Superior temporal gyrus (tissue), 1 donor: ENCODE measurements at regions not wholly inside any gene's neighbourhood (a gene's known extent, or its start where the extent isn't known, plus 50 kb on each side); places are given as distances from the start of the nearest gene placed in this dataset.

Experiments
- DNase-seq: peaks from one replicate; pipeline ENCODE4 v3.0.0-alpha.2; 2016; ENCODE audit errors: extremely low spot score

DNA sequence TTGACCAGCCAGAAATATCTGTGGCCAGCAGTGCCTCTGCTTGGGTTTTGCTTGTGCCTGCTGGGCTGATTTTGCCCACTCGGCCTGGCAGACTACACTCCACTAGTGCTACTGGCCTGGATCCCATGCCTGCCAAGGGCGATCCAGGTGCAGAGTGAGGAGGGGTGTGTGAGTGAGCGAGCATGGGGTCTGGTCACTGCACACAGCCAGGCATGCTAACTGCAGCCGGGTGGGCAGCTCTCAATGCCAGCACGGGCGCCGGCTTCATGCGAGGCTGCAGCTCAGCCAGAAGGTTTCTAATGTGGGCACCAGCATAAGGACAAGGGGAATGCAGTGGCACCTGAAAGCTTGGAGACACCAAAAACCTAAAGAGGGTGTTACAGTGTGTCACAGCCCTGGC, 1161.4 kb downstream of the FSTL5 start:
- no peak for DNase-seq

DNA sequence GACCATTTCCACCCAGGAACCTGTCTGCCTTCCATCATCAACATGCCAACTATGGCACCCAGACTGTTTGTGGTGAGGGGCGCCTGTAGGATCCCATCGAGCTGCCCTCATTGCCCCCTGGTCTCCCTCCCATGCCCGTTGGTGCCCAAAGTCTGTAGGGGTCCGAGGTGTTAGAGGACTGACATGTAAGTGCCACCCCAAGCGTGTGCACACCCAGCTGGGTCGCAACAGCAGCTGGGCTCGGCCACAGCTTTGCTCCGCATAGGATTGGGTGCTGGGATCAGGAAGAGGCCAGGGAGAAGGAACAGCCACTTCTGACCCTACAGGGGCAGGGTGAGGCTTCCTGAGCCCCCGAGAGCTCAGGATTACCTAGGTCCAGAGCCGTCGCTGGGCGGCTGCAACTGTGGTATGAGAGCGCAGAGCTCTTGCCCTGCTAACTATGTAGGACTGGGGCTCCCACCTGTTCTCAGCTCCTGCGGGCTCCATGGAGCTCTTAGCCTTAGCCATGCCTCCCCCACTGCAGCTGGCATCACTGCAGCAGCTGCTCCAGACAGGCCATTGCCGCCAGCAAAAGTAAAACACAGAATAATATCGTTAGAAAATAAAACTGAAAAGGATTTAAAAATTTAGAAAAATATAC, 1160.3 kb downstream of the FSTL5 start:
- DNase-seq = no peak

DNA sequence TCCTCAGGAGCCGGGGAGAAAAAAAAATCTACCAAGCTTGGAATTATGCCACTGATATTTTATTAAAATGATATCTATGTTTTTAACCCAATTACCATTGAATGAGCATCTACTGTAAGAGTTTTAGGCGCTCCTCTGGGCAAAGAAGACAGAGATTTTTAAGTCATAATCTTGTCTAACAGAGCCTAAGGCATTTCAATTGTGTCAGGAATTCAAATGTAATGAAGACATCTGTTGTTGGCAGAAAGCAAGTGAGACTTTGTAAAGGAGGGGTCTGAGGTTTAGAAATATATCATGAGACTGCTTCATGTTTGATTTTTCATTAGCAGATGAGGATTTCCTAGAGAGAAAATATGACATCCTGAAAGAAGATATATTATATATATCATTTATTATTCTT, 1158.1 kb downstream of the FSTL5 start:
- no peak for DNase-seq

DNA sequence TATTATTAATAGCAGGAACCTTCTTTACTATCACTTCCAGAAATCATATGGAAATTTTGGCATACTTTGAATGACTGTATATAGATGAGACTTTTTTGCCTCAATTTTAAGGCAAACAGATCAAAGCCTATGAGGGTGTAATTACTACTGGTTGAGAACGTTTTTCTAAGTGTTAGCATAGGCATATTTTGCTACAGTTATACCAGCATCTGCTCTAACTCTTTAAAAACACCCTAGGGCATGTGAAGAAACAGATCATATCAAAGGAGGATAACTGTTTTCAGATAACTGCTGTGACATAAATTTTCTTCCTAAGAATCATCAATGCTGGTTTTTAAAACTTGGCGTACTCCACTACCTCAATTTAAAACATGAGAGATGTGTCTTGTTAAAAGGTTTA, 1155.3 kb downstream of the FSTL5 start:
- DNase-seq = no peak

DNA sequence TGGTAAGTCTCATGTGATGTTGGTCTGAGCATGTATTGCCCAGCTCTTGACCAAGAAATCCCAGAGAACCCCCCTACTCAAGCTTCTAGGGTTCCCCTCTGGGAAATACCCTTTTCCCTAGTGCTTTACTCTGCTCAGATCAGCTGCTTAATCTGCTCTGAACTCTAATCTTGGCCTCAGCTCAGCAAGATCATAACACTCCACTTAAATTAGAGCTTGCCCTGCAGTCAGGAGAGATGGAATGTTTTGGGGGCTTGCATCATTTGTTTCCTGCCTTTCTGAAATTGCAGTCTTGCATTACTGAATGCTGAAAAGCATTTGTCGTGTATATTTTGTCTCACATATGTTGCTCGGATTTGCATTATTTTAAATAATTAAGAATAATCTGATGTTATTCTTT, 1153.6 kb downstream of the FSTL5 start:
- no peak for DNase-seq
